ENCODE measurements at regions not wholly inside any gene's neighbourhood (a gene's known extent, or its start where the extent isn't known, plus 50 kb on each side); places are given as distances from the start of the nearest gene placed in this dataset.
A peak's percentile ranks its signal among the peaks of the same experiment; 100 is the strongest.

DNA sequence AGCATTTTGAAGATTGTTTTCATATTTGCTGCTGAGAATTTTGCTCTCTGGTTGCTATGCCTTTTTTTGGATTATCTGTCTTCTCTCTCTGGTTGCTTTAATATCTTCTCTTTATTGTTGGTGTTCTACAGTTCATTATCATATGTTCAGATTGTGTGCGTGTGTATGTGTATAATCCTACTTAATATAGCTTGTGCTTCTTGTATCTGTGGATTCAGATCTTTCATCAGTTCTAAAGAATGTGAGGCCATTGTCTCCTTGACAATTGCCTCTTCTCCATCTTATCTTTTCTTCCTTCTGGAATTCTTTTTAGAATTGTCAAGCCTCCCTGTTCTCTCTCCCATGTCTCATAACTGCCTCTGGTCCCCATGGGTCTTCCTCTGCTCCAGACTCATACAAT, 195.4 kb downstream of the CDC5L start:
- Histone ChIP-seq H3K4me1 (ENCODE audit: control insufficient read depth, insufficient read depth, low read length) (no peaks in the 10 kb centered on the region), H3K36me3 (ENCODE audit: control insufficient read depth, insufficient read depth, low read length) (no peaks in the 10 kb centered on the region), H3K27ac (ENCODE audit: low read length) (no peak overlapping the region), H3K27me3 (ENCODE audit: control insufficient read depth, insufficient read depth, low read length) (no peaks in the 10 kb centered on the region), H3K9me3 (ENCODE audit: control insufficient read depth, insufficient read depth, low read depth, low read length) (no peaks in the 10 kb centered on the region), H3K4me3 (ENCODE audit: low read depth in 2 of 2, low read length in 2 of 2) (no peak overlapping the region)
- ChIA-PET POLR2A (no interaction called here), CTCF (no interaction called here)
- intact Hi-C loops (cut with micrococcal nuclease; ENCODE audit: unreplicated experiment) = no loop called here
- BruUV-seq (replicated peaks) = no TSS peak
- no peak for ATAC-seq
- no peak for DNase-seq (ENCODE audit: low read depth, low spot score)
- TF ChIP-seq TCF7L2 (IDR thresholded peaks at IDR 0.05; ENCODE audit: low read depth, low read length) (no peak), REST (IDR thresholded peaks at IDR 0.05; ENCODE audit: insufficient read depth in 1 of 2, low read depth in 2 of 2, low read length in 1 of 2) (no peak), CTCF (IDR thresholded peaks at IDR 0.05) (no peak), SIN3A (IDR thresholded peaks at IDR 0.05; ENCODE audit: borderline replicate concordance, insufficient read depth, low read depth, low read length) (no peak), POLR2AphosphoS5 (IDR thresholded peaks at IDR 0.05; ENCODE audit: low read depth, low read length) (no peak)
- in situ Hi-C loops (cut with HindIII; ENCODE audit: low pct_unique_long_range_greater_than_20kb, low sequenced_read_pairs) = no loop called here

GRCh38 chr6:44590471-44590870, 203.0 kb downstream of the CDC5L start:
- ChIA-PET CTCF (no interaction called here), POLR2A (no interaction called here)
- intact Hi-C loops (cut with micrococcal nuclease; ENCODE audit: unreplicated experiment) = no loop called here
- H3K36me3 ChIP-seq (ENCODE audit: control insufficient read depth, insufficient read depth, low read length) = no peaks in the 10 kb centered on the region
- H3K4me1 ChIP-seq (ENCODE audit: control insufficient read depth, insufficient read depth, low read length) = no peaks in the 10 kb centered on the region
- no peak overlapping the region for H3K4me3 ChIP-seq (ENCODE audit: low read depth in 2 of 2, low read length in 2 of 2)
- DNase-seq (ENCODE audit: low read depth, low spot score) = no peak
- BruUV-seq (replicated peaks) = no TSS peak
- no peaks in the 10 kb centered on the region; the same call in 1 of the 2 replicates for H3K27me3 ChIP-seq (ENCODE audit: control insufficient read depth, insufficient read depth, low read length)
- TF ChIP-seq POLR2AphosphoS5 (IDR thresholded peaks at IDR 0.05; ENCODE audit: low read depth, low read length) (no peak), TCF7L2 (IDR thresholded peaks at IDR 0.05; ENCODE audit: low read depth, low read length) (no peak)
- in situ Hi-C loops (cut with HindIII; ENCODE audit: low pct_unique_long_range_greater_than_20kb, low sequenced_read_pairs) = no loop called here
- H3K27ac ChIP-seq (ENCODE audit: low read length) = no peak overlapping the region
- no peak for ATAC-seq
- H3K9me3 ChIP-seq (ENCODE audit: control insufficient read depth, insufficient read depth, low read depth, low read length) = no peaks in the 10 kb centered on the region

DNA sequence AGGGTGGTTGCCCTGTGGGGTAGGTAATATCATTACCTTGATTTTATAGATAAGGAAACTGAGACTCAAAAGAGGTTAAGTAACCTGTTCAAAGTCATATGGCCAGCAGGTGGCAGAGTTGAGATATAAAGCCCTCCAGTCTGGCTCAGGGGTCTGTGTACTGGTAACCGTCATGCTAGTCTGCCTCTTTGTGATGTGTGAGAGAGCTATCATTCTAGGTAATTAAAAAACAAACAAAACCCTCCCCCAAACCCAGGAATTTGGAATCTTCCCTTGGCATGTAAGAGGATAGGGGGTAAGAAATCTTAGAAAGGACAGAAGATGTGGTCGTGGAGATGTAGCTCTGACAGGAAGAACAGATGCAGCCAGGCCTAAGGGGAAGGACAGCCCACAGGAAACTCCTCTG, 206.0 kb downstream of the CDC5L start:
- ATAC-seq (peak; percentile 84), DNase-seq (ENCODE audit: low read depth, low spot score) (no peak)
- intact Hi-C loops (cut with micrococcal nuclease; ENCODE audit: unreplicated experiment) = no loop called here
- Histone ChIP-seq H3K27ac (ENCODE audit: low read length) (no peak overlapping the region), H3K4me3 (ENCODE audit: low read depth in 2 of 2, low read length in 2 of 2) (no peak overlapping the region), H3K4me1 (ENCODE audit: control insufficient read depth, insufficient read depth, low read length) (no peaks in the 10 kb centered on the region), H3K36me3 (ENCODE audit: control insufficient read depth, insufficient read depth, low read length) (no peaks in the 10 kb centered on the region), H3K27me3 (ENCODE audit: control insufficient read depth, insufficient read depth, low read length) (peaks cover 3% of the 10 kb centered on the region; the same call in 1 of the 2 replicates), H3K9me3 (ENCODE audit: control insufficient read depth, insufficient read depth, low read depth, low read length) (no peaks in the 10 kb centered on the region)
- no TSS peak for BruUV-seq (replicated peaks)
- ChIA-PET POLR2A (interaction anchor here (0.5 kb wide), 1 partner anchor 960 kb away, joined by 7 read pairs; no protein-coding TSS in a partner anchor), CTCF (interaction anchor here (0.6 kb wide), 1 partner anchor 1075 kb away, joined by 3 read pairs; no protein-coding TSS in a partner anchor)
- in situ Hi-C loops (cut with HindIII; ENCODE audit: low pct_unique_long_range_greater_than_20kb, low sequenced_read_pairs) = no loop called here
- TF ChIP-seq POLR2AphosphoS5 (IDR thresholded peaks at IDR 0.05; ENCODE audit: low read depth, low read length) (no peak), CTCF (IDR thresholded peaks at IDR 0.05) (peak; percentile 82), SIN3A (IDR thresholded peaks at IDR 0.05; ENCODE audit: borderline replicate concordance, insufficient read depth, low read depth, low read length) (no peak), REST (IDR thresholded peaks at IDR 0.05; ENCODE audit: insufficient read depth in 1 of 2, low read depth in 2 of 2, low read length in 1 of 2) (no peak)
